PC-9 (cell line): ENCODE measurements at regions not wholly inside any gene's neighbourhood (a gene's known extent, or its start where the extent isn't known, plus 50 kb on each side); places are given as distances from the start of the nearest gene placed in this dataset.

Experiments
- BruUV-seq: library from RNA; stranded (reverse); fragments of 400-500 nt; replicated peaks from 2 replicates; lab custom pipeline; 2021; lab: Mats Ljungman, UMichigan
- CTCF ChIA-PET: fragments of 300-600 bp; sonication (Branson Sonifier 250); formaldehyde crosslinking; loops from one replicate; lab custom pipeline; 2022; ENCODE audit warnings: antibody characterized with exemption; lab: Charles Lee
- POLR2A ChIA-PET: fragments of 300-600 bp; sonication (Branson Sonifier 250); formaldehyde crosslinking; loops from one replicate; lab custom pipeline; 2022; ENCODE audit warnings: antibody characterized with exemption; ENCODE audit not compliant: unreplicated experiment; lab: Charles Lee
- DNase-seq, 2 experiments: peaks; one replicate each; pipeline versions ENCODE4 v3.0.0 to v3.0.0-alpha.2; 2015 to 2022; ENCODE audit warnings: mixed read lengths in 1 of 2
- H2AFZ ChIP-seq: fragments of 200-600 bp; sonication (generic); 2 replicates; pipeline ENCODE4 v1.8.1; 2017; ENCODE audit warnings: antibody characterized with exemption
- H3F3A ChIP-seq: fragments of 200-600 bp; sonication (generic); 2 replicates; pipeline ENCODE4 v1.8.1; 2017; ENCODE audit warnings: antibody characterized with exemption, mild to moderate bottlenecking, low read depth; ENCODE audit not compliant: insufficient read depth
- H3K27ac ChIP-seq: fragments of 200-600 bp; sonication (generic); 2 replicates; pipeline ENCODE4 v1.6.1; 2016; ENCODE audit warnings: mixed run types
- H3K27me3 ChIP-seq: fragments of 200-600 bp; sonication (generic); 2 replicates; pipeline ENCODE4 v1.6.1; 2016; ENCODE audit warnings: low read depth, mixed run types; ENCODE audit not compliant: insufficient read depth
- H3K36me3 ChIP-seq: fragments of 200-600 bp; sonication (generic); 2 replicates; pipeline ENCODE4 v1.6.1; 2016; ENCODE audit warnings: low read depth, mixed run types
- H3K4me1 ChIP-seq: fragments of 200-600 bp; sonication (generic); replicated peaks from 2 replicates; pipeline ENCODE4 v1.6.1; 2016; ENCODE audit warnings: mixed run types; ENCODE audit not compliant: insufficient read depth
- H3K4me2 ChIP-seq: fragments of 200-600 bp; sonication (generic); 2 replicates; pipeline ENCODE4 v1.6.1; 2017; ENCODE audit warnings: mixed run types
- H3K4me3 ChIP-seq: fragments of 200-600 bp; sonication (generic); 2 replicates; pipeline ENCODE4 v1.6.1; 2016; ENCODE audit warnings: mixed run types
- H3K79me2 ChIP-seq: fragments of 200-600 bp; sonication (generic); 2 replicates; pipeline ENCODE4 v1.6.1; 2017; ENCODE audit warnings: low read depth, mixed run types
- H3K9me2 ChIP-seq: fragments of 200-600 bp; sonication (generic); 2 replicates; pipeline ENCODE4 v1.8.1; 2017; ENCODE audit warnings: mild to moderate bottlenecking; ENCODE audit not compliant: insufficient read depth
- H3K9me3 ChIP-seq: fragments of 200-600 bp; sonication (generic); 2 replicates; pipeline ENCODE4 v1.8.1; 2016; ENCODE audit warnings: low read depth; ENCODE audit not compliant: insufficient read depth
- H4K20me1 ChIP-seq: fragments of 200-600 bp; sonication (generic); 2 replicates; pipeline ENCODE4 v1.8.1; 2017; ENCODE audit not compliant: insufficient read depth
- EZH2 ChIP-seq: fragments of 200-600 bp; sonication (generic); IDR thresholded peaks from 2 replicates; pipeline ENCODE4 v1.8.0; 2017; ENCODE audit warnings: antibody characterized with exemption, low read depth
- intact Hi-C: fragments of 100-400 bp; cut with micrococcal nuclease; formaldehyde crosslinking; loops from one replicate; pipeline ENCODE4 v1.10.0; 2022; ENCODE audit not compliant: unreplicated experiment
- TF ChIP-seq, protein P1 (sequence below): fragments of 200-600 bp; sonication (generic); conservative IDR thresholded peaks from 2 replicates; pipeline ENCODE4 v1.6.1; 2017; ENCODE audit warnings: mixed run types, antibody characterized with exemption, mild to moderate bottlenecking, moderate library complexity

- POLR2A ChIA-PET = no interaction called here
Observed at GRCh38 chr18:60888071-60888624, 445.1 kb upstream of the CDH20 start.

DNA sequence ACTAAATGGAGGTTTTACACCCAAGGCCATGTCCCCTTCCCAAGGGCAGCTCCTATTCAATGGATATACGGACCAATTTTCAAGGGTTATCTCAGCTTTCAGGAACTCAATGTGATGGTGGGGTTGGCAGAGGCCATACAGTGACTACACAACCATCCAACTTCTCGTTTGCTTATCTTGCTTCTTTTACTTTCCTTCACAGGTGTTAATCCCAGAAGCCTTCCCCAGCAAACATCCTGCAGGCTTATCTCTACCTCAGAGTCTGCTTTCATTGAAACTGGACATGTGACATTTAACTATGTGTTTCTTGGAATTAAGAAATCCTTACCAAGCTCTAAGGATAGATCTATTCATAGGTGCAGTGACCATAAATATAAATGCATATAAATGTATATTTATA is 443.8 kb upstream of the CDH20 start:
- no TSS peak for BruUV-seq
- no peak for TF ChIP-seq EZH2
- TF ChIP-seq, protein P1, sequence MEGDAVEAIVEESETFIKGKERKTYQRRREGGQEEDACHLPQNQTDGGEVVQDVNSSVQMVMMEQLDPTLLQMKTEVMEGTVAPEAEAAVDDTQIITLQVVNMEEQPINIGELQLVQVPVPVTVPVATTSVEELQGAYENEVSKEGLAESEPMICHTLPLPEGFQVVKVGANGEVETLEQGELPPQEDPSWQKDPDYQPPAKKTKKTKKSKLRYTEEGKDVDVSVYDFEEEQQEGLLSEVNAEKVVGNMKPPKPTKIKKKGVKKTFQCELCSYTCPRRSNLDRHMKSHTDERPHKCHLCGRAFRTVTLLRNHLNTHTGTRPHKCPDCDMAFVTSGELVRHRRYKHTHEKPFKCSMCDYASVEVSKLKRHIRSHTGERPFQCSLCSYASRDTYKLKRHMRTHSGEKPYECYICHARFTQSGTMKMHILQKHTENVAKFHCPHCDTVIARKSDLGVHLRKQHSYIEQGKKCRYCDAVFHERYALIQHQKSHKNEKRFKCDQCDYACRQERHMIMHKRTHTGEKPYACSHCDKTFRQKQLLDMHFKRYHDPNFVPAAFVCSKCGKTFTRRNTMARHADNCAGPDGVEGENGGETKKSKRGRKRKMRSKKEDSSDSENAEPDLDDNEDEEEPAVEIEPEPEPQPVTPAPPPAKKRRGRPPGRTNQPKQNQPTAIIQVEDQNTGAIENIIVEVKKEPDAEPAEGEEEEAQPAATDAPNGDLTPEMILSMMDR = no peak
- ChIA-PET POLR2A (no interaction called here), CTCF (no interaction called here)
- DNase-seq = no peak
- Histone ChIP-seq H3F3A (peaks cover 9% of the 10 kb centered on the region; the same call in 1 of the 2 replicates), H3K79me2 (no peaks in the 10 kb centered on the region), H3K9me3 (peaks cover 11% of the 10 kb centered on the region), H4K20me1 (no peaks in the 10 kb centered on the region), H3K4me1 (peaks cover 28% of the 10 kb centered on the region), H3K27ac (no peak overlapping the region), H3K4me3 (no peak overlapping the region), H3K4me2 (no peak overlapping the region), H3K9me2 (no peaks in the 10 kb centered on the region), H2AFZ (no peak overlapping the region), H3K36me3 (no peaks in the 10 kb centered on the region), H3K27me3 (no peaks in the 10 kb centered on the region)
- intact Hi-C loops = no loop called here

More at GRCh38 chr18:60888071-60888624, 445.1 kb upstream of the CDH20 start:
- TF ChIP-seq EZH2 = no peak
- TF ChIP-seq, protein P1 = no peak
- Histone ChIP-seq H3K79me2 (no peaks in the 10 kb centered on the region), H3F3A (peaks cover 9% of the 10 kb centered on the region; the same call in 1 of the 2 replicates), H3K9me2 (no peaks in the 10 kb centered on the region), H3K4me2 (no peak overlapping the region), H4K20me1 (no peaks in the 10 kb centered on the region), H3K36me3 (no peaks in the 10 kb centered on the region), H3K27ac (no peak overlapping the region), H3K4me3 (no peak overlapping the region), H2AFZ (no peak overlapping the region), H3K9me3 (peaks cover 11% of the 10 kb centered on the region), H3K4me1 (peaks cover 17% of the 10 kb centered on the region), H3K27me3 (no peaks in the 10 kb centered on the region)
- intact Hi-C loops = no loop called here
- DNase-seq = no peak
- CTCF ChIA-PET = no interaction called here
- no TSS peak for BruUV-seq

DNA sequence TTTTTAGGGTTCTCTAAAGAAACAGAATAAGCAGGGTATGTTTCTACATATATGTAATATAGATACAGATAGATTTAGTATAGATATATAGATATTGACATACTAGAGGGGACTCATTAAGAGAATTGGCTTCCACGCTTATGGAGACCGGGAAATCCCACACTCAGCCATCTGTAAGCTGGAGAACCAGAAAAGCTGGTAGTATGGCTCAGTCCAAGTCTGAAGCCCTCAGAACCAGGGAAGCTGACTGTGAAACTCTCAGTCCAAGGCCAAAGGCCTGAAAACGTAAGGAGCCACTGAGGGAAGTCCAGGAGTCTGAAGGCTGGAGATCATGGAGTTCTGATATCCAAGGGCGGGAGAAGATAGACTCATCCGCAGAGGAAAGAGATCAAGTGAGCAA is 441.3 kb upstream of the CDH20 start:
- H3K79me2 ChIP-seq = no peaks in the 10 kb centered on the region
- no peaks in the 10 kb centered on the region for H3K27me3 ChIP-seq
- no TSS peak for BruUV-seq
- no peaks in the 10 kb centered on the region for H3K9me2 ChIP-seq
- peaks cover 9% of the 10 kb centered on the region; the same call in 1 of the 2 replicates for H3F3A ChIP-seq
- DNase-seq = no peak
- H3K9me3 ChIP-seq = peaks cover 11% of the 10 kb centered on the region
- H3K4me3 ChIP-seq = no peak overlapping the region
- peaks cover 39% of the 10 kb centered on the region for H3K4me1 ChIP-seq
- intact Hi-C loops = no loop called here
- TF ChIP-seq, protein P1 = no peak
- TF ChIP-seq EZH2 = no peak
- H3K27ac ChIP-seq = peak overlapping the region; percentile 88
- POLR2A ChIA-PET = no interaction called here
- no peak overlapping the region; the same call in 1 of the 2 replicates for H2AFZ ChIP-seq
- peak overlapping the region; percentile 32; the same call in 1 of the 2 replicates for H3K4me2 ChIP-seq
- CTCF ChIA-PET = no interaction called here
- H4K20me1 ChIP-seq = no peaks in the 10 kb centered on the region
- H3K36me3 ChIP-seq = no peaks in the 10 kb centered on the region
